ENCODE measurements at regions not wholly inside any gene's neighbourhood (a gene's known extent, or its start where the extent isn't known, plus 50 kb on each side); places are given as distances from the start of the nearest gene placed in this dataset.

DNA sequence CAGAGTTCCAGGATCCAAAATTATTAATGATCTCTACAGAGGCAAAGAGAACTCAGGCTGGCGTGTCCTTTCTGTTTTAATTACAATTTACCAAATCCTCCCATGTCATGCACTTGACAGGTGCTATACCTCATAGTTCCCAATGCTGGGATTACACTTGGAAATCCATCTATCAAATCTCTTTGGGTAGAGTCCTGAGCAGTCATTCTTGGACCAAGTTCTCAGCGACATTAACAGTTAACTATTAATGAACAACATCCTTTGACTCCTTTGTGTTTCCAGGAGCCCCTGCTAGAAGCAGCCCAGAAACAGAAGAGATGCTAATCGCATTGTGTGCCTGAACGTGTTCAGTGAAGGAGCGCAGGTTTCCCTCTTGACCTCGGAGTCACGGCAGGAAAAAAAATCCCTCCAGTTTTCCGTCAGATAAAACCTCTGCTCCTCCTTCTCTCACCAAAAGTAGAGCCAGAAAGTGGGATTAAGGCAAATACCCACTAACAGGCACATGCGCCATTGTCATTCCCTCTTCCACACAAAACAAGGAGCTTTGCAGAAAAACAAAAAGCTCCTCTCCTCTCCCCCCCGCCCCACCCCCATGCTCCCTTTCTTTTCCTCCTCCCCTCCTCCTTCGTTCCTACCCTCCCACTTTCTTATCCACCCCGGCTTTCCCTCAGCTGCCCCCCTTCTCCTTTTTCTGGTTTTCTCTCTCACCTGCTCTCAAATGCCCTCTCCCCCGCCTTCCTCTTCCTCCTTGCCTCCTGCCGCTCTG, 224.7 kb downstream of the ZIC5 start:
- H3K4me1 Mint-ChIP-seq, result peaks cover 61% of the 10 kb centered on the region in 2 experiments
- Histone ChIP-seq H2AFZ (ENCODE audit: low read length) (no peak overlapping the region), H2BK5ac (ENCODE audit: insufficient read length, low read length) (peak overlapping the region; percentile 44), H3K79me1 (ENCODE audit: insufficient read depth, low read depth, low read length, poor library complexity, severe bottlenecking) (no peaks in the 10 kb centered on the region), H3K4me1 (ENCODE audit: insufficient read depth, low read length) (peaks cover 21% of the 10 kb centered on the region), H3K14ac (ENCODE audit: insufficient read depth, low read length) (peak overlapping the region; percentile 18; the same call in 1 of the 2 replicates), H4K8ac (replicated peaks; ENCODE audit: insufficient read length, low read depth, low read length) (no peak overlapping the region), H2BK12ac (ENCODE audit: insufficient read length, low read depth, low read length) (no peak overlapping the region), H3K56ac (ENCODE audit: insufficient read length, low read depth, low read length) (no peak overlapping the region), H3T11ph (ENCODE audit: low read length) (no peak overlapping the region), H3K9ac (ENCODE audit: extremely low read depth, insufficient read length, low read length) (peak overlapping the region; percentile 50), H3K79me2 (ENCODE audit: insufficient read depth, low read length) (no peaks in the 10 kb centered on the region), H3K9me3 (ENCODE audit: control insufficient read depth, low read depth, low read length) (no peaks in the 10 kb centered on the region), H3K23me2 (ENCODE audit: insufficient read length, low read depth, low read length, poor library complexity, severe bottlenecking) (peaks cover 4% of the 10 kb centered on the region), H2BK15ac (ENCODE audit: low read depth, low read length) (no peak overlapping the region), H3K27me3 (ENCODE audit: insufficient read depth, low read length) (no peaks in the 10 kb centered on the region), H2AK5ac (ENCODE audit: insufficient read length, low read length) (no peak overlapping the region), H2BK120ac (ENCODE audit: low read depth, low read length, poor library complexity, severe bottlenecking) (no peak overlapping the region), H4K20me1 (ENCODE audit: control insufficient read depth, insufficient read depth, insufficient read length) (no peaks in the 10 kb centered on the region), H4K5ac (ENCODE audit: insufficient read length, low read depth, low read length) (no peak overlapping the region), H4K91ac (ENCODE audit: insufficient read length, low read depth, low read length) (no peak overlapping the region), H3K23ac (ENCODE audit: insufficient read length, low read depth, low read length) (no peak overlapping the region), H3K4ac (ENCODE audit: low read depth, low read length) (no peak overlapping the region), H3K18ac (ENCODE audit: insufficient read length, low read depth, low read length) (peak overlapping the region; percentile 31), H2BK20ac (ENCODE audit: low read depth, low read length, poor library complexity, severe bottlenecking) (no peak overlapping the region), H3K4me2 (ENCODE audit: insufficient read depth, insufficient read length, low read length) (peak overlapping the region; percentile 44), H3K27ac (ENCODE audit: insufficient read length, low read depth, low read length) (peak overlapping the region; percentile 96)
- H3K27me3 Mint-ChIP-seq (ENCODE audit: low read depth), result no peaks in the 10 kb centered on the region; the same call in 1 of the 2 replicates
- no CpG with 5 or more reads among the region's 14 CpGs for WGBS (ENCODE audit: extremely low coverage, insufficient read length, low lambda C conversion rate)
- peak overlapping the region; percentile 59 to 75 for H3K4me3 Mint-ChIP-seq
- peak; percentile 67 for DNase-seq
- H3K9me3 Mint-ChIP-seq, result peaks cover 0 to 2% of the 10 kb centered on the region in 2 experiments; a peak in 2 of 5 replicates
- peaks cover 5 to 11% (median 6%) of the 10 kb centered on the region in 3 experiments; a peak in 6 of 7 replicates for H3K36me3 Mint-ChIP-seq (ENCODE audit: insufficient read depth in 1 of 3, low read depth in 3 of 3)
- H3K27ac Mint-ChIP-seq, result peak overlapping the region; percentile 96 to 100 (median 97)
- TF ChIP-seq, protein P1, sequence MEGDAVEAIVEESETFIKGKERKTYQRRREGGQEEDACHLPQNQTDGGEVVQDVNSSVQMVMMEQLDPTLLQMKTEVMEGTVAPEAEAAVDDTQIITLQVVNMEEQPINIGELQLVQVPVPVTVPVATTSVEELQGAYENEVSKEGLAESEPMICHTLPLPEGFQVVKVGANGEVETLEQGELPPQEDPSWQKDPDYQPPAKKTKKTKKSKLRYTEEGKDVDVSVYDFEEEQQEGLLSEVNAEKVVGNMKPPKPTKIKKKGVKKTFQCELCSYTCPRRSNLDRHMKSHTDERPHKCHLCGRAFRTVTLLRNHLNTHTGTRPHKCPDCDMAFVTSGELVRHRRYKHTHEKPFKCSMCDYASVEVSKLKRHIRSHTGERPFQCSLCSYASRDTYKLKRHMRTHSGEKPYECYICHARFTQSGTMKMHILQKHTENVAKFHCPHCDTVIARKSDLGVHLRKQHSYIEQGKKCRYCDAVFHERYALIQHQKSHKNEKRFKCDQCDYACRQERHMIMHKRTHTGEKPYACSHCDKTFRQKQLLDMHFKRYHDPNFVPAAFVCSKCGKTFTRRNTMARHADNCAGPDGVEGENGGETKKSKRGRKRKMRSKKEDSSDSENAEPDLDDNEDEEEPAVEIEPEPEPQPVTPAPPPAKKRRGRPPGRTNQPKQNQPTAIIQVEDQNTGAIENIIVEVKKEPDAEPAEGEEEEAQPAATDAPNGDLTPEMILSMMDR (conservative IDR thresholded peaks at IDR 0.05), result no peak

Measured in H9 (cell line).